Ascending aorta (tissue), 2 donors: ENCODE measurements at regions not wholly inside any gene's neighbourhood (a gene's known extent, or its start where the extent isn't known, plus 50 kb on each side); places are given as distances from the start of the nearest gene placed in this dataset.

ENCODE experiments used
- DNase-seq, 2 donors: peaks; one replicate each; pipeline ENCODE4 v3.0.0-alpha.2; 2019; ENCODE audit warnings: low spot score in 2 of 2
- H3K27ac ChIP-seq, 2 donors: fragments of 200-600 bp; sonication (generic); one replicate each; pipeline ENCODE4 v1.5.1; 2016 to 2017; ENCODE audit warnings: mild to moderate bottlenecking in 1 of 2
- H3K27me3 ChIP-seq: fragments of 200-600 bp; sonication (generic); one replicate; pipeline ENCODE4 v1.5.1; 2017
- H3K36me3 ChIP-seq, 2 donors: fragments of 200-600 bp; sonication (generic); one replicate each; pipeline ENCODE4 v1.5.1; 2016
- H3K4me1 ChIP-seq, 2 donors: fragments of 200-600 bp; sonication (generic); one replicate each; pipeline ENCODE4 v1.5.1; 2016 to 2017; ENCODE audit warnings: mild to moderate bottlenecking in 1 of 2
- H3K4me3 ChIP-seq, 2 donors: fragments of 200-600 bp; sonication (generic); one replicate each; pipeline ENCODE4 v1.5.1; 2016 to 2017; ENCODE audit warnings: mild to moderate bottlenecking in 1 of 2
- H3K9me3 ChIP-seq, 2 donors: fragments of 200-600 bp; sonication (generic); one replicate each; pipeline ENCODE4 v1.5.1; 2016
- intact Hi-C: fragments of 100-400 bp; cut with DNase I; formaldehyde crosslinking; loops from one replicate; pipeline ENCODE4 v1.15.1; 2023
- TF ChIP-seq, protein P1 (sequence below), 3 experiments: fragments of 200-600 bp in 2 of 3; fragments of 450-650 bp in 1 of 3; sonication (generic) in 2 of 3; IDR thresholded peaks; one replicate each; pipeline ENCODE4 v1.5.1; 2016 to 2019; ENCODE audit warnings: antibody characterized with exemption in 3 of 3, mild to moderate bottlenecking in 1 of 3, moderate library complexity in 1 of 3

GRCh38 chr1:85102479-85102878 lies 54.2 kb upstream of the MCOLN3 start:
- Histone ChIP-seq H3K36me3 (no peaks in the 10 kb centered on the region), H3K9me3 (no peaks in the 10 kb centered on the region), H3K4me1 (no peaks in the 10 kb centered on the region), H3K27ac (no peak overlapping the region), H3K4me3 (no peak overlapping the region), H3K27me3 (no peaks in the 10 kb centered on the region)
- TF ChIP-seq, protein P1, sequence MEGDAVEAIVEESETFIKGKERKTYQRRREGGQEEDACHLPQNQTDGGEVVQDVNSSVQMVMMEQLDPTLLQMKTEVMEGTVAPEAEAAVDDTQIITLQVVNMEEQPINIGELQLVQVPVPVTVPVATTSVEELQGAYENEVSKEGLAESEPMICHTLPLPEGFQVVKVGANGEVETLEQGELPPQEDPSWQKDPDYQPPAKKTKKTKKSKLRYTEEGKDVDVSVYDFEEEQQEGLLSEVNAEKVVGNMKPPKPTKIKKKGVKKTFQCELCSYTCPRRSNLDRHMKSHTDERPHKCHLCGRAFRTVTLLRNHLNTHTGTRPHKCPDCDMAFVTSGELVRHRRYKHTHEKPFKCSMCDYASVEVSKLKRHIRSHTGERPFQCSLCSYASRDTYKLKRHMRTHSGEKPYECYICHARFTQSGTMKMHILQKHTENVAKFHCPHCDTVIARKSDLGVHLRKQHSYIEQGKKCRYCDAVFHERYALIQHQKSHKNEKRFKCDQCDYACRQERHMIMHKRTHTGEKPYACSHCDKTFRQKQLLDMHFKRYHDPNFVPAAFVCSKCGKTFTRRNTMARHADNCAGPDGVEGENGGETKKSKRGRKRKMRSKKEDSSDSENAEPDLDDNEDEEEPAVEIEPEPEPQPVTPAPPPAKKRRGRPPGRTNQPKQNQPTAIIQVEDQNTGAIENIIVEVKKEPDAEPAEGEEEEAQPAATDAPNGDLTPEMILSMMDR (IDR thresholded peaks at IDR 0.05), result no peak
- no peak for DNase-seq
- intact Hi-C loops, result loop anchor here (10.0 kb wide), 1 partner anchor 62 kb away; no protein-coding TSS in a partner anchor
